Esophagus muscularis mucosa (tissue), 3 donors: ENCODE measurements at regions not wholly inside any gene's neighbourhood (a gene's known extent, or its start where the extent isn't known, plus 50 kb on each side); places are given as distances from the start of the nearest gene placed in this dataset.

Experiments
- CTCF ChIP-seq, 3 experiments: fragments of 200-600 bp in 2 of 3; fragments of 450-650 bp in 1 of 3; sonication (generic) in 2 of 3; IDR thresholded peaks; one replicate each; pipeline ENCODE4 v1.5.1; 2017 to 2019; ENCODE audit warnings: antibody characterized with exemption in 3 of 3, mild to moderate bottlenecking in 2 of 3, moderate library complexity in 1 of 3
- POLR2A ChIP-seq: fragments of 450-650 bp; IDR thresholded peaks from one replicate; pipeline ENCODE4 v1.6.1; 2017; ENCODE audit warnings: antibody characterized with exemption, moderate library complexity, mild to moderate bottlenecking, low read depth

- TF ChIP-seq POLR2A (no peak), CTCF (IDR thresholded peaks at IDR 0.05) (no peak)
These were observed 128.4 kb upstream of the SMAD3 start for GRCh38 chr15:66936861-66937582.
